C4-2B (cell line): ENCODE measurements at regions not wholly inside any gene's neighbourhood (a gene's known extent, or its start where the extent isn't known, plus 50 kb on each side); places are given as distances from the start of the nearest gene placed in this dataset.

Source experiments
- ZFX ChIP-seq: fragments of 450-650 bp; IDR thresholded peaks from 2 replicates; pipeline ENCODE4 v1.6.1; 2017
- TF ChIP-seq, protein P1 (sequence below): fragments of 450-650 bp; conservative IDR thresholded peaks from 2 replicates; pipeline ENCODE4 v1.5.1; 2017; ENCODE audit warnings: mild to moderate bottlenecking

DNA sequence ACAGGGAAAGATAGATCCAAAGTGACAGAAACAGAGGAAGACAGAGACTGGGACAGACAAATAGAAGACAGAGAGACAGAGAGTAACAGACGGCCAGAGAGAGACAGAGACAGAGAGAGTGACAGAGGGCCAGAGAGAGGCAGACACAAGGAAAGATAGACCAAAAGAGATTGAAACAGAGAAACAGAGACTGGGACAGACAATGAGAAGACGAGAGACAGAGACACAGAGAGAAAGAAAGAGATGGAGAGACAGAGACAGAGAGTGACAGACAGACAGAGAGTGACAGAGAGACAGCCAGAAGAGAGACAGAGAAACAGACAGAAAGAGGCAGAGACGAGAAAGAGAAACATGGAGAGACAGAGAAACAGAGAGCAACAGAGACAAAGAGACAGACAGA lies 127.3 kb downstream of the UQCRFS1 start:
- TF ChIP-seq, protein P1, sequence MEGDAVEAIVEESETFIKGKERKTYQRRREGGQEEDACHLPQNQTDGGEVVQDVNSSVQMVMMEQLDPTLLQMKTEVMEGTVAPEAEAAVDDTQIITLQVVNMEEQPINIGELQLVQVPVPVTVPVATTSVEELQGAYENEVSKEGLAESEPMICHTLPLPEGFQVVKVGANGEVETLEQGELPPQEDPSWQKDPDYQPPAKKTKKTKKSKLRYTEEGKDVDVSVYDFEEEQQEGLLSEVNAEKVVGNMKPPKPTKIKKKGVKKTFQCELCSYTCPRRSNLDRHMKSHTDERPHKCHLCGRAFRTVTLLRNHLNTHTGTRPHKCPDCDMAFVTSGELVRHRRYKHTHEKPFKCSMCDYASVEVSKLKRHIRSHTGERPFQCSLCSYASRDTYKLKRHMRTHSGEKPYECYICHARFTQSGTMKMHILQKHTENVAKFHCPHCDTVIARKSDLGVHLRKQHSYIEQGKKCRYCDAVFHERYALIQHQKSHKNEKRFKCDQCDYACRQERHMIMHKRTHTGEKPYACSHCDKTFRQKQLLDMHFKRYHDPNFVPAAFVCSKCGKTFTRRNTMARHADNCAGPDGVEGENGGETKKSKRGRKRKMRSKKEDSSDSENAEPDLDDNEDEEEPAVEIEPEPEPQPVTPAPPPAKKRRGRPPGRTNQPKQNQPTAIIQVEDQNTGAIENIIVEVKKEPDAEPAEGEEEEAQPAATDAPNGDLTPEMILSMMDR, result no peak
- TF ChIP-seq ZFX, result no peak
